Ectodermal cell (in vitro differentiated cells): ENCODE measurements at regions not wholly inside any gene's neighbourhood (a gene's known extent, or its start where the extent isn't known, plus 50 kb on each side); places are given as distances from the start of the nearest gene placed in this dataset.

Source experiments
- H3K27ac ChIP-seq: 2 replicates; pipeline ENCODE4 v1.7.0; 2013; ENCODE audit warnings: mild to moderate bottlenecking, low read depth, low read length; ENCODE audit not compliant: insufficient read depth, poor library complexity, severe bottlenecking
- H3K27me3 ChIP-seq: 2 replicates; pipeline ENCODE4 v1.7.0; 2013; ENCODE audit warnings: mild to moderate bottlenecking, low read length; ENCODE audit not compliant: insufficient read depth, control insufficient read depth, poor library complexity, severe bottlenecking
- H3K36me3 ChIP-seq: one replicate; pipeline ENCODE4 v1.7.0; 2013; ENCODE audit warnings: low read length; ENCODE audit not compliant: control insufficient read depth, insufficient read depth
- H3K4me1 ChIP-seq: one replicate; pipeline ENCODE4 v1.7.0; 2013; ENCODE audit warnings: low read length; ENCODE audit not compliant: control insufficient read depth, insufficient read depth
- H3K4me3 ChIP-seq: 2 replicates; pipeline ENCODE4 v1.7.0; 2013; ENCODE audit warnings: low read depth, low read length, control low read depth; ENCODE audit not compliant: insufficient read depth
- H3K9me3 ChIP-seq: 2 replicates; pipeline ENCODE4 v1.7.0; 2013; ENCODE audit warnings: mild to moderate bottlenecking, low read length, moderate library complexity; ENCODE audit not compliant: control insufficient read depth
- WGBS, 2 experiments: methylation state at CpG; one replicate each; pipeline ENCODE4 v1.1.7; 2013; ENCODE audit warnings: missing lambda C conversion rate in 2 of 2; 5-methylcytosine and 5-hydroxymethylcytosine counted together

- no peak overlapping the region for H3K27ac ChIP-seq
- 96% methylated on average over 6 of the region's 6 CpGs for WGBS, 2 experiments
- no peaks in the 10 kb centered on the region for H3K4me1 ChIP-seq
These were observed 366.9 kb downstream of the CMPK2 start for GRCh38 chr2:6498841-6499240.

GRCh38 chr2:6499691-6500090 is 366.0 kb downstream of the CMPK2 start:
- Histone ChIP-seq H3K9me3 (no peaks in the 10 kb centered on the region), H3K27ac (no peak overlapping the region), H3K27me3 (no peaks in the 10 kb centered on the region), H3K4me1 (no peaks in the 10 kb centered on the region), H3K4me3 (no peak overlapping the region), H3K36me3 (no peaks in the 10 kb centered on the region)
- WGBS, 2 experiments = 92 to 93% methylated on average over 2 of the region's 2 CpGs

More at GRCh38 chr2:6498841-6499240, 366.9 kb downstream of the CMPK2 start:
- H3K27me3 ChIP-seq = no peaks in the 10 kb centered on the region
- no peak overlapping the region for H3K4me3 ChIP-seq
- no peaks in the 10 kb centered on the region for H3K36me3 ChIP-seq
- H3K9me3 ChIP-seq = no peaks in the 10 kb centered on the region

GRCh38 chr2:6506361-6506794 is 359.3 kb downstream of the CMPK2 start:
- no peak overlapping the region for H3K27ac ChIP-seq
- 95 to 96% methylated on average over 6 of the region's 6 CpGs for WGBS, 2 experiments
- no peaks in the 10 kb centered on the region for H3K9me3 ChIP-seq

GRCh38 chr2:6506859-6507258 is 358.8 kb downstream of the CMPK2 start:
- Histone ChIP-seq H3K4me3 (no peak overlapping the region), H3K4me1 (no peaks in the 10 kb centered on the region), H3K27me3 (no peaks in the 10 kb centered on the region), H3K9me3 (no peaks in the 10 kb centered on the region), H3K27ac (no peak overlapping the region), H3K36me3 (no peaks in the 10 kb centered on the region)
- WGBS, 2 experiments = 75 to 82% methylated on average over 6 of the region's 6 CpGs

More at GRCh38 chr2:6506361-6506794, 359.3 kb downstream of the CMPK2 start:
- no peaks in the 10 kb centered on the region for H3K36me3 ChIP-seq
- H3K4me1 ChIP-seq = no peaks in the 10 kb centered on the region
- no peaks in the 10 kb centered on the region for H3K27me3 ChIP-seq
- H3K4me3 ChIP-seq = no peak overlapping the region

GRCh38 chr2:6510532-6510931 is 355.2 kb downstream of the CMPK2 start:
- Histone ChIP-seq H3K36me3 (no peaks in the 10 kb centered on the region), H3K4me3 (no peak overlapping the region), H3K27me3 (no peaks in the 10 kb centered on the region), H3K4me1 (no peaks in the 10 kb centered on the region), H3K9me3 (no peaks in the 10 kb centered on the region), H3K27ac (no peak overlapping the region)
- 93 to 100% methylated on average over 1 of the region's 1 CpG for WGBS, 2 experiments

- no peaks in the 10 kb centered on the region for H3K36me3 ChIP-seq
- no peak overlapping the region for H3K4me3 ChIP-seq
- no peaks in the 10 kb centered on the region for H3K27me3 ChIP-seq
- WGBS, 2 experiments = 95 to 96% methylated on average over 2 of the region's 2 CpGs
- no peaks in the 10 kb centered on the region for H3K9me3 ChIP-seq
- H3K27ac ChIP-seq = no peak overlapping the region
- no peaks in the 10 kb centered on the region for H3K4me1 ChIP-seq
These were observed 353.1 kb downstream of the CMPK2 start for GRCh38 chr2:6512589-6512988.

- Histone ChIP-seq H3K4me1 (peaks cover 4% of the 10 kb centered on the region), H3K27ac (no peak overlapping the region), H3K4me3 (no peak overlapping the region), H3K27me3 (no peaks in the 10 kb centered on the region), H3K9me3 (no peaks in the 10 kb centered on the region), H3K36me3 (no peaks in the 10 kb centered on the region)
- WGBS, 2 experiments = 86 to 91% methylated on average over 6 of the region's 6 CpGs
These were observed 349.0 kb downstream of the CMPK2 start for GRCh38 chr2:6516674-6517073.

GRCh38 chr2:6518361-6518760 is 347.3 kb downstream of the CMPK2 start:
- 83 to 100% methylated on average over 1 of the region's 1 CpG for WGBS, 2 experiments

GRCh38 chr2:6523476-6523875 is 342.2 kb downstream of the CMPK2 start:
- Histone ChIP-seq H3K4me1 (peaks cover 19% of the 10 kb centered on the region), H3K36me3 (no peaks in the 10 kb centered on the region), H3K9me3 (no peaks in the 10 kb centered on the region), H3K4me3 (no peak overlapping the region), H3K27ac (no peak overlapping the region), H3K27me3 (no peaks in the 10 kb centered on the region)
- WGBS, 2 experiments = 66 to 69% methylated on average over 9 of the region's 9 CpGs

More at GRCh38 chr2:6518361-6518760, 347.3 kb downstream of the CMPK2 start:
- H3K4me1 ChIP-seq = peaks cover 4% of the 10 kb centered on the region
- no peaks in the 10 kb centered on the region for H3K9me3 ChIP-seq
- H3K4me3 ChIP-seq = no peak overlapping the region
- H3K27me3 ChIP-seq = no peaks in the 10 kb centered on the region
- H3K36me3 ChIP-seq = no peaks in the 10 kb centered on the region
- no peak overlapping the region for H3K27ac ChIP-seq

- 89 to 94% methylated on average over 12 to 13 of the region's 13 CpGs for WGBS, 2 experiments
- Histone ChIP-seq H3K4me3 (no peak overlapping the region), H3K4me1 (peaks cover 15% of the 10 kb centered on the region), H3K27ac (no peak overlapping the region), H3K9me3 (no peaks in the 10 kb centered on the region), H3K27me3 (no peaks in the 10 kb centered on the region), H3K36me3 (no peaks in the 10 kb centered on the region)
These were observed 340.8 kb downstream of the CMPK2 start for GRCh38 chr2:6524691-6525474.
